GM18907 (cell line): ENCODE measurements at regions not wholly inside any gene's neighbourhood (a gene's known extent, or its start where the extent isn't known, plus 50 kb on each side); places are given as distances from the start of the nearest gene placed in this dataset.

Experiments used
- ATAC-seq: cut with Tn5 transposase; IDR thresholded peaks from one replicate; pipeline ENCODE4 v1.9.1; 2021; ENCODE audit warnings: mild to moderate bottlenecking, moderate library complexity; ENCODE audit not compliant: unreplicated experiment

DNA sequence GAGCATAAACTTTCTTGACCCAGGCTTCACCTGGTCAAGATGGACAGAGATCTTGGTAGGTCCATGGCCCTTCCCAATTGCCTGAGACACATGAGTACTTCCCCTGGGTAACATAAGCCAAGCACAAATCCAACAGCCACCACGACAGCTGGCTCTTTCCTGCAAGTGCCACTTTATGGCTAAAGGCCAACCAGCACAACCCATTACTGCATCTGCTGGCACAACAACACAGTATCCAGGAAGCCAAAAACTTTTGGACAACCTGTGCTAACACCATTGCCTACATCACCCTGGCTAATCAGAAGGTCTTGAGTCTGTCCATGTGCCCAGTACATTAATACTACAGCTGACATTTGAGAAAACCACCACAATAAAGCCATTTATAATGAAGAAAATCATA, 548.0 kb upstream of the SEMA3D start:
- no peak for ATAC-seq

DNA sequence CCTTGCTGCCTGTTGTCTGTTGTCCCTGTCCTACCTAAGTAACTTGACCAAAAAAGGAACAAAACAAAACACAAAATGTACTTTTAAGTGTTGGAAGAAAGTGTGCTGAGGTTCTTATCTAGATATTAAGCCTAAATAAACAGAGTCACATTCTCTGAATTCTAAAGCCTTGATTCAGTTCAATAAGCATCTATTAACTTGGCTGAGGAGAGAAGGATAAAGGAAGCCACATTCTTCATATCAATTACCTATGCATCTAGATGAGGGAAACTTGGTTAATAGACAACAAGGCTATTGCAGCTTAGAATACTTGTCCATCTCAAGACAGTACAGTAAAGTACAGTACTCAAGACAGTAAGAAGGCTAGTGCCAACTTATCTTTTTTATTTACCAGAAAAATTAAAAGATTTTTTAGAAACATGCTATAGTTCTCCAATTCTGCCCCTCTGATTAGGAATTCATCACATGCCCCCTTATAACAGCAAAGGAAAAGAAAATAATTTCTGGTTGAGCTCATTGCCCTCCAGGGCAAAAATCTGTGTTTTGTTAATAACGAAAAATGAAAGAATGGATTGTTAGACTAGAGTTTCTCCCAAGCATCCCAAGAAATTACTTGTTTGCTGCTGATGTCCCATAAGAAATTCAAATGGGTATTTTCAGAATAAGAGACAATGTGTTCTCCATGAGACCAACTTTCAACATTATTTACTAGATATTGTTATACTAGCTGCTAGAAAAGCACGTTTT, 546.5 kb upstream of the SEMA3D start:
- no peak for ATAC-seq

DNA sequence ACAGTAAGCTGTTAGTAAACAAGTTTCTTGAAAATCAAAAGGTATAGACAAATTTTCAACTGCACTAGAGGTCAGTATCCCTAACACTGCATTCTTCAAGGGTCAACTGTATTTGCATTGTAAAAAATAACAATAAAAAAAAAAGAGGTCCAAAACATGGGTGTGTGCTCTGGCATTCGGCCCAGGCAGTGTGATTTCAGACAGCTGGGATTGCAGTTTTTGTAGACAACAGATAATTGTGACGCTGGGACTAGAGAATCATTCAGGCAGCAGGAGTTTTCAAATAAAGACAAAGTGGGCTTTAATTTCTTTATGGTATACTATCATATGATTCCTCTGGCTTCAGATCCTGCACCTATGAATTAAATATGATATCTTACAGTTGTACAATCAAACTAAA, 543.2 kb upstream of the SEMA3D start:
- no peak for ATAC-seq

DNA sequence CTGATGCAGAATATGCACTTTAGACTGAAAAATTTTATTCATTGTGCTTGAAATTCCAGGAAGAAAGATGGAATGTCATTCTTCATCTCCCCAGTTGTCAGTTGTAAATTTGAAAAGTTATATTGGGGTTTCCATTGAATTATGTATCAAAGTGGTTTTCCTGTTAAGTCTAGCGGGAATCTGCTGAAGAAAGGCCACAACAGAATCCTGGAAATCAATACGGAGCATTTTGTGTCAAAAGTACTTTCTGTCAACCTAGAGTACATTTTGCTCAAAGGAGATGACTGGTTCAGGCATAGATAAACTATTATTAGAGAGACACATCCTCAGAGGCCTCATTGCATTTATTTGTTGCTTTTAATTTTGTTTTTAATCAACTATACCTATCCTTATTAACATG, 538.2 kb upstream of the SEMA3D start:
- ATAC-seq: no peak

DNA sequence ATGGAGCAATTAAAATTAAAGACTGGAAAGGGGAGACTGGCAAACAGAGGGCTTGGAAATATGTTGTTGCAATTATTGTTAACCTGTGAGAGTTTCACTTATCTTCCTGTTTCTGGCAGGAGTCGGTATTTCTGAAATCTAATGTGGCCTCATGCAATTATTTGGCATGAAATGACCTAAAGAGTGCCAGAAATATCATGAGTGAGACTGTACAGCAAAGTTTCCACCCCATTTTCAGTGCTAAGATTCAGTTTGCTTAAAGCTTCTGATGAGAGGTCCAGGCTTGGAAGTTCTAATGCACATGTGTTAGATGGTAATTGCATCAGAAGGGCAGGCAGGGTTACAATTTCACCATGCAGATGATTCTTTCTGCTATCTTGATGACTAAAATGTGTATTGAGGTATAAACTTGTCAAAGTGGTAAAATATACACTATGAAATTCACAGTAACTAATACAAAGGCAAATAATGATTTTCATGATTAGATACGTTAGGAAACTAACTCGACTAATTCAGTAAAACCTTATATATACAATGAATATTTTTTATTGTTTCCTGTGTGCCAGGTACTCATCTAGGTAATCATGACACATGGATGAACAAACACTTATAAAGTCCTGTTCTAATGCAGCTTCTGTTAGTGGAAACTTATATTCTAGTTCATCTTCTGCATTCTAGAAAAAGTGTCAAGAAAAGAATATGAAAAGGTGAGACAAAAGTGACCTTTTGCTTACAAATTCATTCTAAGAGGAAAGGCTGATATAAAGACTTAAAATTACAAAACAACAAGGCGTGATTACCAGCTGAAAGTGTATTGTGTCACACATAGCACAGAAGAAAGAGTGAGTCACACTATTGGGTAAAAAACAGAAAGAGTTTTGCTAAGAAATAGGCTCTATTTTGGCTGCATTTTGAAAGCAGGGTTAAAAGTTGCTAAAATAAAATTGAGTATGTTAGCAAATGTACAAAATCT, 533.4 kb upstream of the SEMA3D start:
- no peak for ATAC-seq

DNA sequence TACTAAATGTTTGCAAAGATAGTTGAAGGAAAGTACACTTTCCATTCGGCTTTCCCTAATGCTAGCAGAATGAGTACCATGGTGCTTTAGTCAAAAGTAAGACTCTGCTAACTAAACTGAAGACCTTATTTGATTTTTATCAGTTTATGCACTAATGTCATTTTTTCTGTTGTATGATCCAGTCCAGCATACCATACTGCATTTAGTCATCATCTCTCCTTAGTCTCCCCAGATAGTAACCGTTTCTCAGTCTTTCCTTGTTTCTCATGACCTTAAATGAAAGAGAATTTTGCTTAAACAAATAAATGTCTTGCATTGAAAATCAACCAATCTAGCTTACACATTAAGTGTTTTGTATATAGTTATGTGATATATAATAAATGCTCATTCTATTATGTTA, 529.5 kb upstream of the SEMA3D start:
- no peak for ATAC-seq

DNA sequence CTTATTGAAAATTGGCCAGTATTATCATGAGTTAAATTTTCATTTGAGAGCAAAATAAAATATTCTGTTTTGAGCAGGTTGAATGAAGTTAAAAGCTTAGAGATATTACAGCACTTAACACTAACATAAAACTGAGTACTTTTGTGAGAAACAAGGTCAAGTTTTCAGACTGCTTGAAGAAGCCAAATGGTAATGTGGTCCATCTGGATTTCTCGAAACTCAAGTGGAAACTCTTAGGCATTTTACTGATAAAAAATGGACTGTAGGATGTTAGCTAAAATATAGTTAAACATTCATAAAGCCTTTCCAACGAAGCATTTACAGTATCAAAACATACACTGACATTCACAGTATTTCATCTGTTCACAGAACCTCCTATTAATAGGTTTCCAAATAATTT, 528.1 kb upstream of the SEMA3D start:
- no peak for ATAC-seq

DNA sequence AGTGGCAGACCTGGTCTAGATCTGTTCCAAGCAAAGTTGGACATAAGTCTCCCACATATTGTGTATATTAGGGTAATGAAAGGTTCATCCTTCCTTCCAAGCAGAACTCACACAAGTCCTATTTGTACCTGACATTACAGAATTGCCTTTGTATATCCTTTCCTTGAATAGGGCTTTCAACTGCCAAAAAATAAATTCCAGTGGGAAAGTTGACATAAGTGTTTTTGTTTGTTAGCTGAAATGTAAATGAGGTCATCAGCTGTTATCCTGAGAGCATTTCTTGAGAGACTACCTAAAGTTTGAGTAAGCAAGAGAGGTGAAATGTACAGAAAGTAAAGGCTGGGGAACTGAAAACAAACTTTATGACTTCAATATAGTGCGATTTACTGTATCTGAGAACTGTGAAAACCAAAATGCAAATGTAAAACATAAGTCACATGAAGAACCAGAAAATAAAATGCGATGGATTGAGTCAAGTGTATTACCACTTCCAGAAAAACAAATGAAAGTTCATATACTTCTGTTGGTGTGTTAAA, 527.3 kb upstream of the SEMA3D start:
- peak; percentile 39 for ATAC-seq

DNA sequence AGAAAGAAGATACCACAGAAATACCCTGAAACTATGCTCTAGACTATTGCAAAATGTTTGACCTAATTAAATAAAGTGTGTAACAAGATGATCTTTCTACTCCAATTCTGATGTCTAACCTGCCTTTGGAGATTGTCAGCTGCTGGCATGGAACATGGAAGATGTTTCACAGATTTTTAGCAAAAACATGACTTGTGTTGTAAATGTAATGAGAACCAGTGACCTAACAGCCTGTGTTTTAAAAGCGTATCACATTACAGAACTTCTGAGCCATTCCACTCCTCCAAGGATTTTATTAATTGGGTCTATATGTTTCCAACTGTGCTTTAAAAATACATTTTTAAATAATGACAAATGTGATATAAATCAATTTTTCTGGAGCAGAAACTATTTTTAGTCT, 526.3 kb upstream of the SEMA3D start:
- ATAC-seq: no peak

DNA sequence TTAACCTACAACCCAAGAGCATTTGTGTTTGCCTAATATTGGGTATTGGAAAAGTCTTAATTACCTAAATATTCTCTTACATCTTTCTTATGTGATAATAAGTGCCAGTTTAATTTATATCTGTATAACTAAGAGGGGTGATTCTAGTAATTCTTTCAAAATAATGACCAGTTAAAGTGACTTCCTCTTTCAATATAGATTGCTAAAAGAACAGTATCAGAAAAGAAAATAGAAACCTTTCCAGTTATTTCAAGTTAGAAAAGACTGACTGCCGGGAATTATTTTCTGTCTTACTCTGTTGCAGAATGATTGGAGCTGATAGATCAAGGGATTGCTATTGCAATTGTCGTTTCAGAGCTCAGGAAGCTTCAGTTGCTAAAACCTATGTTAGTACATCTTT, 525.0 kb upstream of the SEMA3D start:
- no peak for ATAC-seq

DNA sequence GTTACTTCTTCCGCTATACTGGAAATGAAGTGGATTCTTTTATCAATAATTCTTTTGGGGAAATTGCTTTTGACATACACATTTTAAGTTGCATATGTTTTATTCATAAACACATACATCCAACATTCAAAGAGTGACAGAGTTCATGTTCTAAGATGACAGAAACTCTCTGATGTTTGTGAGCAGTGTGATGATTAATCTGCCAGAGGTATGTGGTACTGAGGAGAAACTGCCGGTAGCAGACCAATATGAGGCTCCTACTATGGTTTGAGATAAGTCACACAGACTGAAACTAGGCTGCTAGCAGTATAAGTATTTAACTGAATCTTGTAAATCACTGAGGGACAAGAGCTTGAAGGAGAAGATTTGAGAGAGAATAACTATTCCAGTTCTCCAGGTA, 524.1 kb upstream of the SEMA3D start:
- no peak for ATAC-seq

DNA sequence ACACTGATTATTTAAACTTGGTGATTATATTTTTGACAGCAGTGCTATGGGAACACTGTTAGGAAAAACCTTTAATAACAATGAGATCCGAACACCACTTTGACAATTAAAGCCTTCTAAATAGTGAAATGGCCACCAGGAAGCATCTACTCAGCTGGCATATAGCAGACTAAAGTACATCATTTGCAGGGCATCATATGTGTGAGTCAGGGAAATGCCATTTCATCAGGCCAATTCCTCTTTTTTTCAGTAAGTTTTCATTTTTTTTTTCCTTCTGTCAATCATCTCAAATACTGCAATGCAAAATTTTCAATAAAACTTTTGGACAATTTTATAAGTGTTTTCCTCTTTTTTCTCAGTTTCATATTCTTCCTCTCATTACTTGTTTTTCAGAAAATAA, 521.4 kb upstream of the SEMA3D start:
- no peak for ATAC-seq

DNA sequence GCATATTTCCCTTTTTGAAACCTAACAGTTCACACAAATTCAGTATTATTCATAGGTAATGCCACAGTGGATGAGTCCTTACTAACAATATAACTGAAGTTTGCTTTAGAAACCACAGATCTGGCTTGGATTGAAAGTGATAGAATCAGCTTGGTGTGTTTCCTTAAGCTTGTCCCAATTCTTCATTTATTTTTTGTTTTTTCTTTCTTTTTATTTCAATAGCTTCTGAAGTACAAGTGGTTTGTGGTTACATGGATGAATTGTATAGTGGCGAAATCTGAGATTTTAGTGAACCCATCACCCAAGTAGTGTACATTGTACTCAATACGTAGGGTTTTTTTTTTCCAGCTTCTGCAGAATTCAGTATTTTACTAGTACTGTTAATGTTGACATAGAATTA, 518.2 kb upstream of the SEMA3D start:
- ATAC-seq: no peak

DNA sequence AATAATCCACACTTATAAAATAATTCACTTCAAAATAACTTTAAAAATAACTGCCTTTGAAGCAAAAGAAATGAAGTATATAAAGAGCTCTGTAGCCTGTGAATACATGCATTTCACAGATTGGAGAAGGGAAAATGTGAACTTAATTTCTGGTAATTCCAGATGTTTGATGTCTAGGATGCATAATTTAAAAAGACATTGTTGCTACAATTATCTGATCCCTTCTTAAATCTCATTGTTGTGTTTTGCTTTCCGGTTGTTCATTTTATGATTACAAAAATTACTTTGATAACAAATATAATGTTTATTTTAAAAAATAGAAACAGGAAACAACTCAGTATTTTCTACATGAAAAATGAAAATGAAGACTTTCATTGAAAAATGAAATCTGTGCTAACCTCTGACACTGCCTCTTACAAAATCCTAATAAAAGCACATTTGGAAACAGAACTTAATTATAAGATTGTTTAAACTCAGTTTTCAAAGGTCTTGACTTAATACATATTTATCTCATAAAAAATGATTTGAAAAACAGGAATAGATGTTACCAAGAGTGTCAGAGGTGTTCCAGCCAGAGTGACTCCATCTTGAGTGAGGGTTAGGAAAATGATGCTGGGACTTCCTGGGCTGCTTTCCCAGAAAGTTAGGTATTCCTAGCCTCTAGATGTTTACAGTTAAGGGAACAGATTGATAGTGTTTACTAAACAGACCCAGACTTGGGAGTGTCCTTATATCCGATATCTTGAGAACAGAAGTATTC, 516.6 kb upstream of the SEMA3D start:
- ATAC-seq: no peak

DNA sequence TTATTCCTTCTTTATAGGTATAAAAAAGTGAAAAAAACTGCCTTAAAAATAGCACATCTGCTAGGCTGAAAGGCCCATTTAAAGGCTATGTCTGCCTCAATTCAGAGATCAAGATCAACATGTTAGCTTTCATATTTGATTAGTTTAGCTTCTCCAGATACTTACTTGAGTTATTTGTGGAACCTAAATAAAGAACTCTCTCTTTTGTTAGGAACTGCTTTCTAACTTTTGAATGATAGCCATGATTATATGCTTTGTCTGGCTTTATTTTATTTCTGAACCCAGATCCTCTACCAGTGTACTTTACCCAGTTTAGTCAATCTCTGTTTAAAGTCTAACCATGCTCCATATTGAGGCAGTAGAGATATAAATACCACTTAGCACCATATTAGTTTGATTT, 515.5 kb upstream of the SEMA3D start:
- no peak for ATAC-seq

DNA sequence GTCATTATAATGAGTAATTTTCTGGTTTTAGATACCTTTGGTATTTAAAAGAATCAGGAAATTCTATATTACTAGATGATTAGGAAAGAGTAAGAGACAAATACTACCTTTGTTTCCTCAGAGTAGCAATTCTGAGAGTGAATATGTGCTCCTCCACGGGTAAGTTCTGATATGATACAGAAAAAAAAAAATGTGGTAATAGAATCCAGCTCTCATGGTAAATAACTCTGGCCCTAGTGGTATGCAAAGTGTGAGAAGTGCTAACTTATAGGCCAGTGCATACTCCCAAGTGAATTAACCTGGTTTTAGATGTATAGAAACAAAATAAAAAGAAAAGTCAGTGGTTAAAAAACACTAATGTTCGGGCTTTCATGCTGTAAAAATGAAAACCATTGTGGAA, 512.6 kb upstream of the SEMA3D start:
- no peak for ATAC-seq

DNA sequence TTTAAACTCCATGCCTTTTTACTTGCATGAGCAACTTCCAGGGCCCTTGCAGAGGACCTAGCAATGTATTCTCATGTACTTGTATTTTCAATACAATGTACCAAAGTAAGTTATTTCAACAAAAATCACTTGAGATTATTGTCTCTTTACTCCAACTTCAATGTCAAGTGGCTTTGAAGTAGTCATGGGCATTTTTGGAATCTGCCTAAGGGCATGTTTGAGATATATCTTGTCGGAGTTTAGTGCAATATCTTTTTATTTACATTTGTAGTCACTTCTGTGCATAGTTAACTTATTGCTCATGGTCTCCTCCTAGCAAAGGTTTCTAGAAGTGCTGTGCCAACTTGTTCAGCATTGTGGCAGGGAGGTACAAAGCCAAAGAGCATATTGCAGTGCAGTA, 508.7 kb upstream of the SEMA3D start:
- ATAC-seq: no peak

DNA sequence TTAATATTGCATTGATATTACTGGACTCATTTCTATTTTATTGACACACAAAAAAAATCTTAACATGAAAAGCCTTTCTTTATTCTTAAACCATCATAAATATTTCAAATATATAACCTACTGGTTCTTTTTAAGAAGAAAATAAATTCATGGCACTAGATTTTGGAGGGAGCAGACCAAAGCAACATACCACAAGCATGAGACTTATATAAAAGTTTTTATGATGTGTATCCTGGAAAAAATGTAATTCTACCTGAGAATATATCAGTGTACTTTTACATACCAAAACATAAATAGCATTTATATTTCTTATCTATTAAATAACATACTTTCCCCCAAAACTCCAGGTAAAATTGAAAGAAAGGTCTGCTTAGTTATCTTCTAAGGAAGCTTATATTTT, 508.2 kb upstream of the SEMA3D start:
- ATAC-seq: no peak

DNA sequence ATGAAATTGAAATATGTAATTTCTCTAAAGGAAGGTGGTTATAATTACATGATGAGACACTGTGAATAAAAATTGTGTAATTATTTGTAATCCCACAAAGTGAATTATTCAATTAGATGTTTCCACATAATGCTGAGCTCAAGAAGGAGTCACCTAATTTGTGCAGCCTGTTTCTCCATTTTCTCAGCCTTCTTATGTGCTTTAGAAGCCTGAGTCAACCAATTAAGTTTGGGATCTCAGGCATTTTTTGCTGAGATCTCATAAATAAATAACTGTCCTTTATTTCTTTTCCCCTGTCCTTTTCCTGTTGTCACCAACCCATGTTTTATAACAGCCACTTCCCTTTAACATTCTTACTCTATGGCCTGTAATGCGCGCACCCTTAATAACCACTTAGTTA, 506.5 kb upstream of the SEMA3D start:
- no peak for ATAC-seq

DNA sequence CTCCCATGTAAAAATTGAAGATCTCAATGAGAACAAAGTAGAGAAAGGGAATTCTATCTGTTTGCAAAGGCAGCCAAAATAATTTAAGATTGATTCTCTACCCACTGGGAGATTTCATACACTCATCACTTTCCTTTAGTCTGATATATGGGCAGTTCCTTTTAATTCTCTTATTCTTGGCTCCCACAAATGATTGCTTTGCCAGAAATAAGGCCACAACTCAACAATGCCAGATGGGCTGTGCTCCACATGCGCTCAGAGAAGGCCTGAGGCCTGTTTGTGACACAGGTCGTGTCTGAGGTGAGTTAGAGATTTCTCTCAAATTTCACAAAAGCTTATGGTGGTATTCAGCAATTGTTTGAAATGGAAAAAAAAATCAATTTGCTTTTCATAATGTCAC, 501.9 kb upstream of the SEMA3D start:
- no peak for ATAC-seq
